IPS-15b (cell line): ENCODE measurements at regions not wholly inside any gene's neighbourhood (a gene's known extent, or its start where the extent isn't known, plus 50 kb on each side); places are given as distances from the start of the nearest gene placed in this dataset.
"Not testable (repeated sequence)": the region's sequence is repeated elsewhere in the genome, so short reads cannot be mapped to it uniquely, and the experiment has no call there.

Experiments used
- H3K27me3 ChIP-seq: one replicate; pipeline ENCODE4 v1.6.1; 2013; ENCODE audit warnings: low read length; ENCODE audit not compliant: control insufficient read depth, insufficient read depth
- H3K36me3 ChIP-seq: one replicate; pipeline ENCODE4 v1.6.1; 2013; ENCODE audit warnings: low read length; ENCODE audit not compliant: control insufficient read depth, insufficient read depth
- H3K4me1 ChIP-seq: one replicate; pipeline ENCODE4 v1.6.1; 2013; ENCODE audit warnings: mild to moderate bottlenecking, low read length; ENCODE audit not compliant: control insufficient read depth, insufficient read depth
- H3K4me3 ChIP-seq: one replicate; pipeline ENCODE4 v1.5.1; 2013; ENCODE audit warnings: low read depth, low read length
- H3K9ac ChIP-seq: one replicate; pipeline ENCODE4 v1.6.1; 2013; ENCODE audit warnings: low read depth, mild to moderate bottlenecking, low read length
- H3K9me3 ChIP-seq: one replicate; pipeline ENCODE4 v1.6.1; 2013; ENCODE audit warnings: mild to moderate bottlenecking, low read length; ENCODE audit not compliant: control insufficient read depth, insufficient read depth

- no peak overlapping the region for H3K9ac ChIP-seq
- no peak overlapping the region for H3K4me3 ChIP-seq
- no peaks in the 10 kb centered on the region for H3K36me3 ChIP-seq
- no peaks in the 10 kb centered on the region for H3K4me1 ChIP-seq
- H3K27me3 ChIP-seq, result peaks cover 17% of the 10 kb centered on the region
- no peaks in the 10 kb centered on the region for H3K9me3 ChIP-seq
Observed at GRCh38 chr3:10733297-10733696, 82.7 kb upstream of the SLC6A11 start.

GRCh38 chr3:10736444-10736843 is 79.6 kb upstream of the SLC6A11 start:
- H3K4me1 ChIP-seq, H3K9ac ChIP-seq, H3K9me3 ChIP-seq, H3K36me3 ChIP-seq, H3K4me3 ChIP-seq: not testable (repeated sequence)
- H3K27me3 ChIP-seq, result peaks cover 23% of the 10 kb centered on the region

- no peak overlapping the region for H3K4me3 ChIP-seq
- no peak overlapping the region for H3K9ac ChIP-seq
- no peaks in the 10 kb centered on the region for H3K36me3 ChIP-seq
- H3K9me3 ChIP-seq, result no peaks in the 10 kb centered on the region
- peaks cover 23% of the 10 kb centered on the region for H3K27me3 ChIP-seq
- no peaks in the 10 kb centered on the region for H3K4me1 ChIP-seq
Observed at GRCh38 chr3:10737785-10738184, 78.2 kb upstream of the SLC6A11 start.

GRCh38 chr3:10738688-10739372 is 77.2 kb upstream of the SLC6A11 start:
- peak overlapping the region; percentile 70 for H3K9ac ChIP-seq
- H3K36me3 ChIP-seq, result no peaks in the 10 kb centered on the region
- H3K4me1 ChIP-seq, result no peaks in the 10 kb centered on the region
- no peaks in the 10 kb centered on the region for H3K9me3 ChIP-seq
- peaks cover 23% of the 10 kb centered on the region for H3K27me3 ChIP-seq
- H3K4me3 ChIP-seq, result peak overlapping the region; percentile 62

- no peak overlapping the region for H3K4me3 ChIP-seq
- no peaks in the 10 kb centered on the region for H3K36me3 ChIP-seq
- H3K9me3 ChIP-seq, result no peaks in the 10 kb centered on the region
- H3K27me3 ChIP-seq, result peaks cover 21% of the 10 kb centered on the region
- no peaks in the 10 kb centered on the region for H3K4me1 ChIP-seq
- no peak overlapping the region for H3K9ac ChIP-seq
Observed at GRCh38 chr3:10740954-10741353, 75.1 kb upstream of the SLC6A11 start.

- H3K4me3 ChIP-seq, result no peak overlapping the region
- H3K9ac ChIP-seq, result no peak overlapping the region
- no peaks in the 10 kb centered on the region for H3K4me1 ChIP-seq
- no peaks in the 10 kb centered on the region for H3K36me3 ChIP-seq
- no peaks in the 10 kb centered on the region for H3K9me3 ChIP-seq
- H3K27me3 ChIP-seq, result peaks cover 16% of the 10 kb centered on the region
Observed at GRCh38 chr3:10741891-10742671, 73.9 kb upstream of the SLC6A11 start.

- Histone ChIP-seq H3K4me1 (no peaks in the 10 kb centered on the region), H3K9me3 (no peaks in the 10 kb centered on the region), H3K36me3 (no peaks in the 10 kb centered on the region), H3K27me3 (peaks cover 5% of the 10 kb centered on the region), H3K4me3 (no peak overlapping the region), H3K9ac (no peak overlapping the region)
Observed at GRCh38 chr3:10743366-10744097, 72.5 kb upstream of the SLC6A11 start.

- Histone ChIP-seq H3K27me3 (peaks cover 8% of the 10 kb centered on the region), H3K36me3 (no peaks in the 10 kb centered on the region), H3K9me3 (no peaks in the 10 kb centered on the region)
Observed at GRCh38 chr3:10744098-10744465, 71.9 kb upstream of the SLC6A11 start.

GRCh38 chr3:10745392-10745791 is 70.6 kb upstream of the SLC6A11 start:
- no peak overlapping the region for H3K4me3 ChIP-seq
- no peaks in the 10 kb centered on the region for H3K36me3 ChIP-seq
- H3K27me3 ChIP-seq, result peaks cover 11% of the 10 kb centered on the region
- H3K9ac ChIP-seq, result no peak overlapping the region
- H3K9me3 ChIP-seq, result no peaks in the 10 kb centered on the region
- H3K4me1 ChIP-seq, result no peaks in the 10 kb centered on the region

More at GRCh38 chr3:10744098-10744465, 71.9 kb upstream of the SLC6A11 start:
- Histone ChIP-seq H3K4me1 (no peaks in the 10 kb centered on the region), H3K4me3 (no peak overlapping the region), H3K9ac (no peak overlapping the region)

- H3K9ac ChIP-seq, result no peak overlapping the region
- no peaks in the 10 kb centered on the region for H3K36me3 ChIP-seq
- H3K4me3 ChIP-seq, result no peak overlapping the region
- peaks cover 14% of the 10 kb centered on the region for H3K27me3 ChIP-seq
- H3K4me1 ChIP-seq, result no peaks in the 10 kb centered on the region
- no peaks in the 10 kb centered on the region for H3K9me3 ChIP-seq
Observed at GRCh38 chr3:10746001-10746400, 70.0 kb upstream of the SLC6A11 start.

- H3K9me3 ChIP-seq, result no peaks in the 10 kb centered on the region
- H3K36me3 ChIP-seq, result no peaks in the 10 kb centered on the region
- H3K9ac ChIP-seq, result no peak overlapping the region
- no peaks in the 10 kb centered on the region for H3K4me1 ChIP-seq
- no peak overlapping the region for H3K4me3 ChIP-seq
- H3K27me3 ChIP-seq, result peaks cover 14% of the 10 kb centered on the region
Observed at GRCh38 chr3:10746684-10747083, 69.3 kb upstream of the SLC6A11 start.
